PFSK-1 (cell line): ENCODE measurements at regions not wholly inside any gene's neighbourhood (a gene's known extent, or its start where the extent isn't known, plus 50 kb on each side); places are given as distances from the start of the nearest gene placed in this dataset.

ENCODE experiments used
- POLR2AphosphoS5 ChIP-seq: IDR thresholded peaks from 2 replicates; pipeline ENCODE4 v1.6.1; 2012; ENCODE audit warnings: low read depth, mild to moderate bottlenecking, control low read depth, low read length, moderate library complexity
- SIN3A ChIP-seq: IDR thresholded peaks from 2 replicates; pipeline ENCODE4 v1.6.1; 2012; ENCODE audit warnings: mild to moderate bottlenecking, low read length, moderate library complexity, borderline replicate concordance; ENCODE audit not compliant: insufficient read depth

- TF ChIP-seq POLR2AphosphoS5 = no peak
- TF ChIP-seq SIN3A = no peak
Observed at GRCh38 chr5:103364074-103364473, 105.5 kb downstream of the MACIR start.
